GM13976 (cell line): ENCODE measurements at regions not wholly inside any gene's neighbourhood (a gene's known extent, or its start where the extent isn't known, plus 50 kb on each side); places are given as distances from the start of the nearest gene placed in this dataset.
"Not testable (repeated sequence)": the region's sequence is repeated elsewhere in the genome, so short reads cannot be mapped to it uniquely, and the experiment has no call there.

ENCODE experiments used
- DNase-seq: peaks from one replicate; pipeline ENCODE4 v3.0.0; 2012; ENCODE audit warnings: low spot score
- in situ Hi-C: fragments of 300-500 bp; cut with MboI; formaldehyde crosslinking; loops from one replicate; pipeline ENCODE4 v1.12.0; 2022; ENCODE audit warnings: low sequenced_read_pairs, mixed read lengths, inconsistent platforms; ENCODE audit not compliant: unreplicated experiment
- TF ChIP-seq, protein P1 (sequence below): IDR thresholded peaks from 2 replicates; pipeline ENCODE4 v1.5.1; 2012; ENCODE audit warnings: borderline replicate concordance, mild to moderate bottlenecking; ENCODE audit not compliant: insufficient read depth; ENCODE audit errors: extremely low read depth, missing control alignments, control extremely low read depth

GRCh38 chr12:114820796-114821195, 136.8 kb upstream of the TBX3 start:
- in situ Hi-C loops = no loop called here
- TF ChIP-seq, protein P1, sequence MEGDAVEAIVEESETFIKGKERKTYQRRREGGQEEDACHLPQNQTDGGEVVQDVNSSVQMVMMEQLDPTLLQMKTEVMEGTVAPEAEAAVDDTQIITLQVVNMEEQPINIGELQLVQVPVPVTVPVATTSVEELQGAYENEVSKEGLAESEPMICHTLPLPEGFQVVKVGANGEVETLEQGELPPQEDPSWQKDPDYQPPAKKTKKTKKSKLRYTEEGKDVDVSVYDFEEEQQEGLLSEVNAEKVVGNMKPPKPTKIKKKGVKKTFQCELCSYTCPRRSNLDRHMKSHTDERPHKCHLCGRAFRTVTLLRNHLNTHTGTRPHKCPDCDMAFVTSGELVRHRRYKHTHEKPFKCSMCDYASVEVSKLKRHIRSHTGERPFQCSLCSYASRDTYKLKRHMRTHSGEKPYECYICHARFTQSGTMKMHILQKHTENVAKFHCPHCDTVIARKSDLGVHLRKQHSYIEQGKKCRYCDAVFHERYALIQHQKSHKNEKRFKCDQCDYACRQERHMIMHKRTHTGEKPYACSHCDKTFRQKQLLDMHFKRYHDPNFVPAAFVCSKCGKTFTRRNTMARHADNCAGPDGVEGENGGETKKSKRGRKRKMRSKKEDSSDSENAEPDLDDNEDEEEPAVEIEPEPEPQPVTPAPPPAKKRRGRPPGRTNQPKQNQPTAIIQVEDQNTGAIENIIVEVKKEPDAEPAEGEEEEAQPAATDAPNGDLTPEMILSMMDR = no peak
- DNase-seq = no peak

- in situ Hi-C loops = no loop called here
Measured at GRCh38 chr12:114817571-114818425, 133.8 kb upstream of the TBX3 start.

DNA sequence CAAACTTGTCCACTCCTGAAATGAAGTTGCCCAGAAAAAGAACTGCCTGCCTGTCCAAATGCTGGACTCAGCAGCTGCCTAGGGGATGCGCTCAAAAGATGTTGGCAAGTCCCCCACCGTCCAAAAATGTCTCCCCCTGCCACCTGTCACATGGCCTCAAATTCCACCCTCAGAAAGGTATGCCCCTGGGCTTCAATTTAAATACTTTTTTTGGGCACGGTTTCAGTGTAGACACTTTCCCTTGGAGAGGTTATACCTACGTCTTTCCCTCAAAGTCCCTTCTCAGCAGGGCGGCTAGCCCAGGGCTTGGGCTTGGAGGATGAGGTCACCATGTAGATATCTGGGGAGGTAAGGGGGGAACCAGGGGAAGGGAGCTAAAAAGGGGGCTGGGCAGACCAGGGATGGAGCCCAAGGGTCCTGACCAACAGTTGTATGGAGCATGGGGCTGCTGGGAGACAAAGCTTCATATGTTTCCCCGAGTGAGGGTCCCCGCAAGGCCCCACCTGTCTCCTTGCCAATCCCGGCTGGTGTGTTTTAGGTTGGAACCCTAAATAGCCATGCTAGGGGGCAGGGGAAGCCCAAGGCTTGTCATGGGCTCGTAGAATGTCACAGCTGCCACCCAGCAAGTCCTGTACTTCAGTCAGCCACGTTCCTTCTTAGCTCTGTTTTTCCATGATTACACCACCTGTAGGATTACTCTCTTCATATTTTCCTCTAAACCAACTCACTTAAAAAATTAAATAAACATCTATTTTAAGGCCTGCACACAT, 131.2 kb upstream of the TBX3 start:
- no peak for DNase-seq
- TF ChIP-seq, protein P1 = no peak
- in situ Hi-C loops = no loop called here

More at GRCh38 chr12:114817571-114818425, 133.8 kb upstream of the TBX3 start:
- no peak for DNase-seq
- TF ChIP-seq, protein P1 = no peak

DNA sequence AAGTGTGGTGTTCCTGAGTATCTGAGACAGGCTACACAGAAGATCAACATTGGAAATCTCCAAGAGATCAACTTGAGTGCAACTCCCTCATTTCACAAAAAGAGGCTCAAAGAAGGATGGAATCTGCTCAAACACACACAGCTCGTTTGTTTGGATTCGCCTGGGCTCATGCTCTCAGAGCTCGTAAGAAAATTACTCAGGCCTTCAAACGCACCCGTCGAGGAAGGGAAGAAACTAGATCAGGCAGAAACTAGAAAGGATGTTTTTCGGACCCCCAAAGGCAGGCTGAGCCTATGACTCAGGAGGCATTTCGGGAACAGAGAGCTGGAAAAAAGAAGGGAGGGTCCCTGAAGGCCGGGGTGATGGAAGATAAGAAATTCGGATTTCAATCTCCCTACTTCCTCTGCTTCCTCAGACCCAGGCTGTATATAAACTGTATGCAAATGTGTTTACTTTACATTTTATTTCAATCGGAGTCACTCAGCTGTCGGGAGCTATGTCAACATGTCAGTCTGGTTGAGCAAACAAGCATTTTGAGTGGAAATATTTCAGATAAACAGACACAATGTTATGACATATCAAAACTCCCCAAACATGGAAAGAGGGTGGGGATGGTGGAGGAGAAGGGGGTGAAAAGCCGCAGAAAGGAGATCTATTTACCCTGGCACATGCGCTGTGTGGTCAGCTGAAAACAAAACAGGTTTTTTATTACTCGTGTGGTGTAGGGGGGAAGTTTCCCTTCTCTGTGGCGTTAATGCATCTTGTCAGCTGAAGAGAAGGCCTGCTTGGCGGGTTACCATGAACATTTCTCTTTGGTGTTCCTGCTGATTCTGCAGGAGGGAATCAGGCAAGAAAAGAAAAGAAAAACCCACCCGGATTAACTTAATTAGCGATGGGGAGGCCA, 129.1 kb upstream of the TBX3 start:
- TF ChIP-seq, protein P1 = no peak
- in situ Hi-C loops = no loop called here
- DNase-seq = no peak

- TF ChIP-seq, protein P1 = no peak
- in situ Hi-C loops = no loop called here
- DNase-seq = no peak
Measured at GRCh38 chr12:114812384-114812783, 128.4 kb upstream of the TBX3 start.

- in situ Hi-C loops = no loop called here
- DNase-seq = no peak
- TF ChIP-seq, protein P1 = no peak
Measured at GRCh38 chr12:114809097-114809496, 125.1 kb upstream of the TBX3 start.

DNA sequence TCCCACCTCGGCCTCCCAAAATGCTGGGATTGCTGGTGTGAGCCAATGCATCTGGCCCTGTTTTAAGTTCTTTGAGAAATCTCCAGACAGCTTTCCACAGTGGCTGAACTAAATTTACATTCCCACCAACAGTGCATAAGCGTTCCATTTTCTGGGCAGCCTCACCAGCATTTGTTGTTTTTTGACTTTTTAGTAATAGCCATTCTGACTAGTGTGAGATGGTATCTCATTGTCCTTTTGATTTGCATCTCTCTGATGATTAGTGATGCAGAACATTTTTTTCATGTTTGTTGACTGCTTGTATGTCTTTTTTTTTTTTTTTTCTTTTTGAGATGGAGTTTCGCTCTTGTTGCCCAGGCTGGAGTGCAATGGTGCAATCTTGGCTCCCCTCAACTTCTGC, 117.4 kb upstream of the TBX3 start:
- in situ Hi-C loops, DNase-seq: not testable (repeated sequence)

- in situ Hi-C loops, DNase-seq: not testable (repeated sequence)
Measured at GRCh38 chr12:114800566-114800965, 116.6 kb upstream of the TBX3 start.
